ENCODE measurements at regions not wholly inside any gene's neighbourhood (a gene's known extent, or its start where the extent isn't known, plus 50 kb on each side); places are given as distances from the start of the nearest gene placed in this dataset.

GRCh38 chr5:120954255-120954654 lies 490.2 kb downstream of the PRR16 start:
- TF ChIP-seq, protein P1, sequence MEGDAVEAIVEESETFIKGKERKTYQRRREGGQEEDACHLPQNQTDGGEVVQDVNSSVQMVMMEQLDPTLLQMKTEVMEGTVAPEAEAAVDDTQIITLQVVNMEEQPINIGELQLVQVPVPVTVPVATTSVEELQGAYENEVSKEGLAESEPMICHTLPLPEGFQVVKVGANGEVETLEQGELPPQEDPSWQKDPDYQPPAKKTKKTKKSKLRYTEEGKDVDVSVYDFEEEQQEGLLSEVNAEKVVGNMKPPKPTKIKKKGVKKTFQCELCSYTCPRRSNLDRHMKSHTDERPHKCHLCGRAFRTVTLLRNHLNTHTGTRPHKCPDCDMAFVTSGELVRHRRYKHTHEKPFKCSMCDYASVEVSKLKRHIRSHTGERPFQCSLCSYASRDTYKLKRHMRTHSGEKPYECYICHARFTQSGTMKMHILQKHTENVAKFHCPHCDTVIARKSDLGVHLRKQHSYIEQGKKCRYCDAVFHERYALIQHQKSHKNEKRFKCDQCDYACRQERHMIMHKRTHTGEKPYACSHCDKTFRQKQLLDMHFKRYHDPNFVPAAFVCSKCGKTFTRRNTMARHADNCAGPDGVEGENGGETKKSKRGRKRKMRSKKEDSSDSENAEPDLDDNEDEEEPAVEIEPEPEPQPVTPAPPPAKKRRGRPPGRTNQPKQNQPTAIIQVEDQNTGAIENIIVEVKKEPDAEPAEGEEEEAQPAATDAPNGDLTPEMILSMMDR (IDR thresholded peaks at IDR 0.05), result no peak
- no peak for TF ChIP-seq EZH2 (IDR thresholded peaks at IDR 0.05; ENCODE audit: borderline replicate concordance, insufficient read depth, low read depth, low read length, poor library complexity, severe bottlenecking)

Measured in B cell (primary cell).